ENCODE measurements at regions not wholly inside any gene's neighbourhood (a gene's known extent, or its start where the extent isn't known, plus 50 kb on each side); places are given as distances from the start of the nearest gene placed in this dataset.

- DNase-seq (ENCODE audit: low read depth in 4 of 4, low spot score in 3 of 4), result no peak
Observed at GRCh38 chr1:194167956-194168640, 981.7 kb upstream of the B3GALT2 start.

- peak in 1 of 4 donors; percentile 28 for DNase-seq (ENCODE audit: low read depth in 4 of 4, low spot score in 3 of 4)
Observed at GRCh38 chr1:194164755-194165154, 978.3 kb upstream of the B3GALT2 start.

GRCh38 chr1:194161591-194161990, 975.2 kb upstream of the B3GALT2 start:
- DNase-seq (ENCODE audit: low read depth in 4 of 4, low spot score in 3 of 4), result no peak

GRCh38 chr1:194159941-194160340, 973.5 kb upstream of the B3GALT2 start:
- DNase-seq (ENCODE audit: low read depth in 4 of 4, low spot score in 3 of 4), result no peak

GRCh38 chr1:194155962-194156361, 969.5 kb upstream of the B3GALT2 start:
- DNase-seq (ENCODE audit: low read depth in 4 of 4, low spot score in 3 of 4), result no peak

GRCh38 chr1:194151056-194151455, 964.6 kb upstream of the B3GALT2 start:
- DNase-seq (ENCODE audit: low read depth in 4 of 4, low spot score in 3 of 4), result no peak

GRCh38 chr1:194150242-194150641, 963.8 kb upstream of the B3GALT2 start:
- no peak for DNase-seq (ENCODE audit: low read depth in 4 of 4, low spot score in 3 of 4)

- DNase-seq (ENCODE audit: low read depth in 4 of 4, low spot score in 3 of 4), result no peak
Observed at GRCh38 chr1:194133152-194133551, 946.7 kb upstream of the B3GALT2 start.

- DNase-seq (ENCODE audit: low read depth in 4 of 4, low spot score in 3 of 4), result no peak
Observed at GRCh38 chr1:194118086-194118485, 931.7 kb upstream of the B3GALT2 start.

- no peak for DNase-seq (ENCODE audit: low read depth in 4 of 4, low spot score in 3 of 4)
Observed at GRCh38 chr1:194117582-194117981, 931.2 kb upstream of the B3GALT2 start.

GRCh38 chr1:194114288-194114687, 927.9 kb upstream of the B3GALT2 start:
- peak in 1 of 4 donors; percentile 1 for DNase-seq (ENCODE audit: low read depth in 4 of 4, low spot score in 3 of 4)

- DNase-seq (ENCODE audit: low read depth in 4 of 4, low spot score in 3 of 4), result no peak
Observed at GRCh38 chr1:194105381-194105780, 919.0 kb upstream of the B3GALT2 start.

- peak in 1 of 4 donors; percentile 3 for DNase-seq (ENCODE audit: low read depth in 4 of 4, low spot score in 3 of 4)
Observed at GRCh38 chr1:194104247-194104844, 917.9 kb upstream of the B3GALT2 start.

GRCh38 chr1:194103516-194104246, 917.3 kb upstream of the B3GALT2 start:
- DNase-seq (ENCODE audit: low read depth in 4 of 4, low spot score in 3 of 4), result no peak

- DNase-seq (ENCODE audit: low read depth in 4 of 4, low spot score in 3 of 4), result no peak
Observed at GRCh38 chr1:194103101-194103500, 916.7 kb upstream of the B3GALT2 start.

- DNase-seq (ENCODE audit: low read depth in 4 of 4, low spot score in 3 of 4), result no peak
Observed at GRCh38 chr1:194102607-194103006, 916.2 kb upstream of the B3GALT2 start.

- DNase-seq (ENCODE audit: low read depth in 4 of 4, low spot score in 3 of 4), result no peak
Observed at GRCh38 chr1:194084755-194085154, 898.3 kb upstream of the B3GALT2 start.

GRCh38 chr1:194081444-194081843, 895.0 kb upstream of the B3GALT2 start:
- DNase-seq (ENCODE audit: low read depth in 4 of 4, low spot score in 3 of 4), result no peak

- DNase-seq (ENCODE audit: low read depth in 4 of 4, low spot score in 3 of 4), result no peak
Observed at GRCh38 chr1:194080826-194081225, 894.4 kb upstream of the B3GALT2 start.

- DNase-seq (ENCODE audit: low read depth in 4 of 4, low spot score in 3 of 4), result no peak
Observed at GRCh38 chr1:194078765-194079164, 892.4 kb upstream of the B3GALT2 start.

GRCh38 chr1:194076646-194077045, 890.2 kb upstream of the B3GALT2 start:
- no peak for DNase-seq (ENCODE audit: low read depth in 4 of 4, low spot score in 3 of 4)

- DNase-seq (ENCODE audit: low read depth in 4 of 4, low spot score in 3 of 4), result no peak
Observed at GRCh38 chr1:194073833-194074232, 887.4 kb upstream of the B3GALT2 start.
